HL-60 (cell line): ENCODE measurements at regions not wholly inside any gene's neighbourhood (a gene's known extent, or its start where the extent isn't known, plus 50 kb on each side); places are given as distances from the start of the nearest gene placed in this dataset.

ENCODE experiments used
- GABPA ChIP-seq: IDR thresholded peaks from 2 replicates; pipeline ENCODE4 v1.6.1; 2012; ENCODE audit warnings: low read depth
- TF ChIP-seq, protein P1 (sequence below): IDR thresholded peaks from 2 replicates; pipeline ENCODE4 v1.6.1; 2012; ENCODE audit warnings: low read depth; ENCODE audit not compliant: insufficient replicate concordance

DNA sequence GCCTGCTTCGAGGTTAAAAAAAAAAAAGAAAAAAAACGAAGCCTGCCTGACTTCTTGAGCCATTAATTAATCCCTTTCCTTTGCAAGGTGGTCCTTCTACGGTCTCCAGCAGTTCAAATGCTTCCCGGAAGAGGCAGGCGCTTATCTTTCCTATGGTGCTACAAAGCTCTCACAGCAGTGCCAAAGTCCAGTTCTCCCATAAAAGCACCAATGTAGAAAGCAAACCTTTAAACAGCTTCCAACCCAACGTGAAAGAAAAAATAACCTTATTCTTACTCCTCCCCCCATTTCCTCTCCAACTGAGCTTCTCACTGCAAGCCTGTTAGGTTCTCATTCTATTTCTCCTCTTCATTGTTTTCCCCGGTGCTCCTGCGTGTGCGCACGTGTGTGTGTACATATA, 317.4 kb upstream of the SOX11 start:
- TF ChIP-seq, protein P1, sequence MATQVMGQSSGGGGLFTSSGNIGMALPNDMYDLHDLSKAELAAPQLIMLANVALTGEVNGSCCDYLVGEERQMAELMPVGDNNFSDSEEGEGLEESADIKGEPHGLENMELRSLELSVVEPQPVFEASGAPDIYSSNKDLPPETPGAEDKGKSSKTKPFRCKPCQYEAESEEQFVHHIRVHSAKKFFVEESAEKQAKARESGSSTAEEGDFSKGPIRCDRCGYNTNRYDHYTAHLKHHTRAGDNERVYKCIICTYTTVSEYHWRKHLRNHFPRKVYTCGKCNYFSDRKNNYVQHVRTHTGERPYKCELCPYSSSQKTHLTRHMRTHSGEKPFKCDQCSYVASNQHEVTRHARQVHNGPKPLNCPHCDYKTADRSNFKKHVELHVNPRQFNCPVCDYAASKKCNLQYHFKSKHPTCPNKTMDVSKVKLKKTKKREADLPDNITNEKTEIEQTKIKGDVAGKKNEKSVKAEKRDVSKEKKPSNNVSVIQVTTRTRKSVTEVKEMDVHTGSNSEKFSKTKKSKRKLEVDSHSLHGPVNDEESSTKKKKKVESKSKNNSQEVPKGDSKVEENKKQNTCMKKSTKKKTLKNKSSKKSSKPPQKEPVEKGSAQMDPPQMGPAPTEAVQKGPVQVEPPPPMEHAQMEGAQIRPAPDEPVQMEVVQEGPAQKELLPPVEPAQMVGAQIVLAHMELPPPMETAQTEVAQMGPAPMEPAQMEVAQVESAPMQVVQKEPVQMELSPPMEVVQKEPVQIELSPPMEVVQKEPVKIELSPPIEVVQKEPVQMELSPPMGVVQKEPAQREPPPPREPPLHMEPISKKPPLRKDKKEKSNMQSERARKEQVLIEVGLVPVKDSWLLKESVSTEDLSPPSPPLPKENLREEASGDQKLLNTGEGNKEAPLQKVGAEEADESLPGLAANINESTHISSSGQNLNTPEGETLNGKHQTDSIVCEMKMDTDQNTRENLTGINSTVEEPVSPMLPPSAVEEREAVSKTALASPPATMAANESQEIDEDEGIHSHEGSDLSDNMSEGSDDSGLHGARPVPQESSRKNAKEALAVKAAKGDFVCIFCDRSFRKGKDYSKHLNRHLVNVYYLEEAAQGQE = no peak
- TF ChIP-seq GABPA = no peak
